Right cardiac atrium (tissue), 5 donors: ENCODE measurements at regions not wholly inside any gene's neighbourhood (a gene's known extent, or its start where the extent isn't known, plus 50 kb on each side); places are given as distances from the start of the nearest gene placed in this dataset.
"Not testable (repeated sequence)": the region's sequence is repeated elsewhere in the genome, so short reads cannot be mapped to it uniquely, and the experiment has no call there.

ENCODE experiments used
- ATAC-seq, 2 donors: fragments of 200-7000 bp; cut with Tn5 transposase; one replicate each; pipeline versions ENCODE4 v1.8.0 to v1.9.1; 2020; ENCODE audit warnings: moderate library complexity in 2 of 2, mild to moderate bottlenecking in 1 of 2
- DNase-seq, 3 donors: peaks; one replicate each; pipeline ENCODE4 v3.0.0-alpha.2; 2020
- H3K27ac ChIP-seq: one replicate; pipeline ENCODE4 v1.5.1; 2013; ENCODE audit warnings: mild to moderate bottlenecking, low read length, control low read depth, moderate library complexity
- H3K27me3 ChIP-seq: one replicate; pipeline ENCODE4 v1.6.1; 2013; ENCODE audit not compliant: control insufficient read depth, insufficient read depth
- H3K4me1 ChIP-seq: one replicate; pipeline ENCODE4 v1.6.1; 2013; ENCODE audit warnings: low read length; ENCODE audit not compliant: control insufficient read depth, insufficient read depth
- H3K4me3 ChIP-seq: one replicate; pipeline ENCODE4 v1.5.1; 2013; ENCODE audit warnings: low read length, control low read depth
- H3K9me3 ChIP-seq: one replicate; pipeline ENCODE4 v1.6.1; 2013; ENCODE audit warnings: low read length; ENCODE audit not compliant: control insufficient read depth
- WGBS: extraction: QIAGEN DNeasy Blood & Tissue Kit; methylation state at CpG from one replicate; pipeline ENCODE4 v1.1.7; 2013; 5-methylcytosine and 5-hydroxymethylcytosine counted together
- intact Hi-C, 4 donors: fragments of 100-400 bp; cut with DNase I; formaldehyde crosslinking; loops; one replicate each; pipeline versions ENCODE4 v1.11.0 to v1.14.0; 2022 to 2023
- donor health status: healthy with polysubstance abuse.
- donor health status: DM: no; HTN: yes; CAD: no.
- donor health status: DM: no; HTN: no; CAD: no.
- donor health status: DM: no; HTN: yes; CAD: no; lungs with severe emphysema.
- donor health status: DM: yes; HTN: yes; CAD: no.

DNA sequence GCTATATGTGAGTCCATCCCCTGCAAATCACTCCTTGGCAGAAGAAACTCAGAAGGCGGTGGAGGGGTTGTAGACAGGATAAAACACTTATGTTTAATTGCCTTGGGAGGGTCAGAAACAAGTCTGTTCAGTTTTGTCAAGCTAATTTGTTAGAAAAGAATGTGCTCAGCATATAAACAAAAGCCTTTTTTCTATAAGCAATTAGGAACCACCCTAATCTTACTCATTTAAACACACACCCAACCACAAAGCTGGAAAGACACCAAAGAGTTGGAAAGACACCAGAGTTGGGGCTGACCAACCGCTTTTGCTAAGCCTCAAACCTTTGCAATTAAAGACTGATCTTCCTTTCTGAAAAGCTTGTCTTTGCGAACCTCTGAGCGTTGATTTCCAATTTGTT is 439.2 kb upstream of the ERCC4 start:
- H3K27ac ChIP-seq, result no peak overlapping the region
- no peak overlapping the region for H3K4me3 ChIP-seq
- WGBS, result 78% methylated on average over 4 of the region's 4 CpGs
- DNase-seq (no peak), ATAC-seq (no peak)
- H3K9me3 ChIP-seq, result no peaks in the 10 kb centered on the region
- no peaks in the 10 kb centered on the region for H3K4me1 ChIP-seq
- H3K27me3 ChIP-seq, result no peaks in the 10 kb centered on the region
- intact Hi-C loops, result no loop called here

GRCh38 chr16:13483121-13483520 is 436.8 kb upstream of the ERCC4 start:
- 68% methylated on average over 3 of the region's 3 CpGs for WGBS

GRCh38 chr16:13489416-13489815 is 430.5 kb upstream of the ERCC4 start:
- intact Hi-C loops, H3K27me3 ChIP-seq, H3K4me3 ChIP-seq, H3K9me3 ChIP-seq, H3K27ac ChIP-seq, H3K4me1 ChIP-seq, ATAC-seq, DNase-seq: not testable (repeated sequence)
- WGBS, result 82% methylated on average over 3 of the region's 3 CpGs

More at GRCh38 chr16:13483121-13483520, 436.8 kb upstream of the ERCC4 start:
- no peaks in the 10 kb centered on the region for H3K4me1 ChIP-seq
- H3K27me3 ChIP-seq, result no peaks in the 10 kb centered on the region
- no peak overlapping the region for H3K4me3 ChIP-seq
- ATAC-seq (no peak), DNase-seq (no peak)
- H3K27ac ChIP-seq, result no peak overlapping the region
- no peaks in the 10 kb centered on the region for H3K9me3 ChIP-seq
- intact Hi-C loops, result no loop called here

- Histone ChIP-seq H3K27me3 (no peaks in the 10 kb centered on the region), H3K4me3 (no peak overlapping the region), H3K27ac (no peak overlapping the region), H3K4me1 (no peaks in the 10 kb centered on the region), H3K9me3 (no peaks in the 10 kb centered on the region)
- ATAC-seq (no peak), DNase-seq (no peak)
- intact Hi-C loops, result no loop called here
- WGBS, result 68% methylated on average over 4 of the region's 4 CpGs
Observed at GRCh38 chr16:13492046-13492445, 427.9 kb upstream of the ERCC4 start.

GRCh38 chr16:13503960-13504635 is 415.9 kb upstream of the ERCC4 start:
- 74% methylated on average over 5 of the region's 5 CpGs for WGBS
- intact Hi-C loops, result no loop called here
- DNase-seq (no peak), ATAC-seq (no peak)
- Histone ChIP-seq H3K27ac (no peak overlapping the region), H3K4me1 (no peaks in the 10 kb centered on the region), H3K9me3 (no peaks in the 10 kb centered on the region), H3K4me3 (no peak overlapping the region), H3K27me3 (no peaks in the 10 kb centered on the region)

GRCh38 chr16:13507530-13507929 is 412.4 kb upstream of the ERCC4 start:
- intact Hi-C loops, result no loop called here
- Histone ChIP-seq H3K9me3 (no peaks in the 10 kb centered on the region), H3K27ac (no peak overlapping the region), H3K4me3 (no peak overlapping the region), H3K27me3 (no peaks in the 10 kb centered on the region), H3K4me1 (no peaks in the 10 kb centered on the region)
- DNase-seq (no peak), ATAC-seq (no peak)
- WGBS, result 63% methylated on average over 5 of the region's 5 CpGs

GRCh38 chr16:13510425-13511151 is 409.4 kb upstream of the ERCC4 start:
- ATAC-seq, result no peak
- 65% methylated on average over 5 of the region's 5 CpGs for WGBS
- Histone ChIP-seq H3K27ac (no peak overlapping the region), H3K4me1 (no peaks in the 10 kb centered on the region), H3K27me3 (no peaks in the 10 kb centered on the region), H3K9me3 (no peaks in the 10 kb centered on the region), H3K4me3 (no peak overlapping the region)
- intact Hi-C loops, result no loop called here
- DNase-seq, result no peak

DNA sequence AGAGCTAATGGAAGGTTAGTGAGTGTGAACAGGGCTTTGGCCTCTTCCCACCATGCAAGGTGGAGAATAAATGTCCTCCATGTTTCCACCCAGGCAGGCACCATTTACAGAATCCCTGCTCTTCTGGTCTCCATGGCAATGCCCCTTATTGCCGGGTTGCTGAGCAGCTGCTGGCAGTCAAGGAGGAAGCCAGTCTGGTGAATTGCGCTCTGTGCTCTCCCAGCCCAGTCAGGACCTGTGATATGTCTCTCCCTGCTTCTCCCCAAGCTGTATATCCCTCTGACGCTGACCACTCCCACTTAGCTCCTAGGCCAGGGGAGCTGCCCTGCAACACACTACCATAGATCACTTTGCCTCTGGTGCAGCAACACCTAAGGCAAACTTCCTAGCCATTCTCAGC is 402.1 kb upstream of the ERCC4 start:
- Histone ChIP-seq H3K27me3 (no peaks in the 10 kb centered on the region), H3K4me3 (no peak overlapping the region), H3K27ac (no peak overlapping the region), H3K9me3 (no peaks in the 10 kb centered on the region), H3K4me1 (no peaks in the 10 kb centered on the region)
- ATAC-seq, result no peak
- no peak for DNase-seq
- WGBS, result 51% methylated on average over 3 of the region's 3 CpGs
- intact Hi-C loops, result no loop called here

DNA sequence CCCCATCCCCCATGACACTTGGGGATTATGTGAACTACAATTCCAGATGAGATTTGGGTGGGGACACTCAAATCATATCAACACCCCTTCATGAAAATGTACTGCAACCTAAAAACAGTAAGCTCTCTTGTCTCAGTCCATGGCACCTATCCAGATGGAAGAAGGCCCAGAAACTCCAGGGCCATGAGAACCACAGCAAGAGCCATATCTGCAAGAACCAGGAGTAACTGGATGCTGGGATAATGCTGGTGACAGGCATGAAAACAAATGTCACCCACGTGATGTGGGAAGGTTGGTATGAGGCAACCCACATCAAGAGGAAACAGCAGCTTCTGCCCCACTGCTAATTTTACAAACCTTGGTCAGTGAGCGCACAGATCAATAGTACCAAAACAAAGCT is 400.1 kb upstream of the ERCC4 start:
- WGBS, result 60% methylated on average over 2 of the region's 2 CpGs
- ATAC-seq, result no peak
- Histone ChIP-seq H3K4me1 (no peaks in the 10 kb centered on the region), H3K9me3 (no peaks in the 10 kb centered on the region), H3K27me3 (no peaks in the 10 kb centered on the region), H3K27ac (no peak overlapping the region), H3K4me3 (no peak overlapping the region)
- intact Hi-C loops, result no loop called here
- DNase-seq, result no peak

- Histone ChIP-seq H3K4me3 (no peak overlapping the region), H3K9me3 (no peaks in the 10 kb centered on the region), H3K27me3 (no peaks in the 10 kb centered on the region), H3K27ac (no peak overlapping the region), H3K4me1 (no peaks in the 10 kb centered on the region)
- 36% methylated on average over 2 of the region's 2 CpGs for WGBS
- DNase-seq, result no peak
- no peak for ATAC-seq
- intact Hi-C loops, result no loop called here
Observed at GRCh38 chr16:13521356-13521755, 398.6 kb upstream of the ERCC4 start.

DNA sequence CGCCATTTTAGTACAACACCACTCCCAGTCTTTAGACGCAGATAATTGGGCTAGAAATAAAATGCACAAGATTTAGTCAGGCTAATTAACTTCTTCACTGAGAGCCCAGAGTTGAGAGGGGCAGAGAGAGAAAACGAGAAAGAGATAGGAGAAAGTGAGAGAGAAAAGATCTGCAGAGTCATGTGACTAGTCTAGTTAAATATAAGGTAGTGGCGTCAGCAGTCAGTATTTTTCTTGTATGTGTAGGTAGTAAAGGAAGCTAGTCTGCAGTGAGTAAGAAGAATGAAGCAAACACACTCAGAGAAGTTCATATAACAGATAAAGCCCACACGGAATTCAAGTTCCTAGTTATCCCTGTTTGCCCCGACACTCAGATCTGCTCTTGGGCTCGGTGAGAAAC is 392.6 kb upstream of the ERCC4 start:
- ATAC-seq (no peak), DNase-seq (no peak)
- H3K4me3 ChIP-seq, result no peak overlapping the region
- H3K27me3 ChIP-seq, result no peaks in the 10 kb centered on the region
- no peak overlapping the region for H3K27ac ChIP-seq
- intact Hi-C loops, result no loop called here
- no peaks in the 10 kb centered on the region for H3K9me3 ChIP-seq
- H3K4me1 ChIP-seq, result no peaks in the 10 kb centered on the region
- WGBS, result 64% methylated on average over 7 of the region's 7 CpGs
